SK-N-SH (cell line): ENCODE measurements at regions not wholly inside any gene's neighbourhood (a gene's known extent, or its start where the extent isn't known, plus 50 kb on each side); places are given as distances from the start of the nearest gene placed in this dataset.

Experiments
- CTCF ChIA-PET: fragments of 300-600, 350-600 bp; formaldehyde crosslinking; extraction: SDS; loops from one replicate; lab custom pipeline; 2021; lab: Yijun Ruan, JAX
- POLR2A ChIA-PET: fragments of 350-600 bp; sonication (Branson Sonifier 250); formaldehyde crosslinking; extraction: SDS; loops from one replicate; lab custom pipeline; 2020; ENCODE audit warnings: antibody characterized with exemption, inconsistent platforms; lab: Yijun Ruan, JAX
- DNase-seq: peaks from one replicate; pipeline ENCODE4 v3.0.0; 2012
- H2AFZ ChIP-seq: fragments of 200-600 bp; sonication (generic); 2 replicates; pipeline ENCODE4 v1.8.1; 2016; ENCODE audit warnings: antibody characterized with exemption, mild to moderate bottlenecking, low read depth
- H3F3A ChIP-seq: fragments of 200-600 bp; sonication (generic); replicated peaks from 2 replicates; pipeline ENCODE3; 2016; ENCODE audit warnings: antibody characterized with exemption, mild to moderate bottlenecking; ENCODE audit not compliant: insufficient read depth
- H3K27ac ChIP-seq, 2 experiments: fragments of 200-500 bp in 1 of 2; fragments of 200-600 bp in 1 of 2; sonication (Bioruptor generic) in 1 of 2; sonication (generic), shearing (Covaris generic) in 1 of 2; 2 replicates each; pipeline versions ENCODE4 v1.5.1 to v1.6.1; 2014 to 2016; ENCODE audit warnings: low read depth in 2 of 2, inconsistent platforms in 1 of 2, low read length in 1 of 2, mild to moderate bottlenecking in 1 of 2, mixed read lengths in 1 of 2
- H3K27me3 ChIP-seq: fragments of 200-600 bp; sonication (generic), shearing (Covaris generic); 2 replicates; pipeline ENCODE4 v1.6.1; 2016; ENCODE audit warnings: mixed run types; ENCODE audit not compliant: insufficient read depth
- H3K36me3 ChIP-seq, 2 experiments: fragments of 200-500 bp in 1 of 2; fragments of 200-600 bp in 1 of 2; sonication (Bioruptor generic) in 1 of 2; sonication (generic) in 1 of 2; replicated peaks in 1 of 2; 2 replicates each; pipeline versions ENCODE3 to v1.5.1; 2014 to 2016; ENCODE audit warnings: low read length in 1 of 2, mild to moderate bottlenecking in 1 of 2; ENCODE audit not compliant: insufficient read depth in 2 of 2, control insufficient read depth in 1 of 2
- H3K4me1 ChIP-seq, 2 experiments: fragments of 200-500 bp in 1 of 2; fragments of 200-600 bp in 1 of 2; sonication (Bioruptor generic) in 1 of 2; sonication (generic), shearing (Covaris generic) in 1 of 2; 2 replicates each; pipeline versions ENCODE4 v1.5.1 to v1.6.1; 2014 to 2016; ENCODE audit warnings: low read depth in 1 of 2, low read length in 1 of 2, mixed run types in 1 of 2; ENCODE audit not compliant: insufficient read depth in 2 of 2, control insufficient read depth in 1 of 2
- H3K4me2 ChIP-seq: fragments of 200-600 bp; sonication (generic), shearing (Covaris generic); 2 replicates; pipeline ENCODE4 v1.6.1; 2017; ENCODE audit warnings: mixed run types
- H3K4me3 ChIP-seq, 2 experiments: fragments of 200-500 bp in 1 of 2; fragments of 200-600 bp in 1 of 2; sonication (Bioruptor generic) in 1 of 2; sonication (generic), shearing (Covaris generic) in 1 of 2; 2 replicates each; pipeline versions ENCODE4 v1.5.1 to v1.8.1; 2014 to 2016; ENCODE audit warnings: low read depth in 2 of 2, inconsistent platforms in 1 of 2, low read length in 1 of 2, mild to moderate bottlenecking in 1 of 2, mixed read lengths in 1 of 2, moderate library complexity in 1 of 2
- H3K79me2 ChIP-seq: fragments of 200-600 bp; sonication (generic); 2 replicates; pipeline ENCODE4 v1.8.1; 2017; ENCODE audit warnings: mild to moderate bottlenecking; ENCODE audit not compliant: insufficient read depth
- H3K9ac ChIP-seq: fragments of 200-600 bp; sonication (generic); 2 replicates; pipeline ENCODE4 v1.6.1; 2017; ENCODE audit warnings: mixed run types
- H3K9me2 ChIP-seq: fragments of 200-600 bp; sonication (generic); 2 replicates; pipeline ENCODE4 v1.6.1; 2017; ENCODE audit warnings: mixed run types
- H3K9me3 ChIP-seq: fragments of 200-600 bp; sonication (generic); 2 replicates; pipeline ENCODE4 v1.6.1; 2017; ENCODE audit warnings: mixed run types, mild to moderate bottlenecking, moderate library complexity
- H4K20me1 ChIP-seq: fragments of 200-600 bp; sonication (generic); 2 replicates; pipeline ENCODE4 v1.6.1; 2017; ENCODE audit warnings: mild to moderate bottlenecking, mixed run types; ENCODE audit not compliant: insufficient read depth
- CHD2 ChIP-seq: fragments of 150-350 bp; IDR thresholded peaks from 2 replicates; pipeline ENCODE4 v1.6.1; 2018; ENCODE audit warnings: low read length; ENCODE audit not compliant: partially characterized antibody
- ELF1 ChIP-seq: IDR thresholded peaks from 2 replicates; pipeline ENCODE4 v1.4.0; 2012
- EP300 ChIP-seq, 2 experiments: IDR thresholded peaks; 2 replicates each; pipeline versions ENCODE4 v1.4.0 to v1.6.1; 2012; ENCODE audit warnings: borderline replicate concordance in 1 of 2, low read depth in 1 of 2, low read length in 1 of 2
- EZH2phosphoT487 ChIP-seq: fragments of 200-600 bp; sonication (generic); IDR thresholded peaks from 2 replicates; pipeline ENCODE4 v1.6.1; 2017; ENCODE audit warnings: low read depth, mixed run types, mild to moderate bottlenecking, antibody characterized with exemption, moderate library complexity, borderline replicate concordance
- FOSL2 ChIP-seq: IDR thresholded peaks from 2 replicates; pipeline ENCODE4 v1.4.0; 2012; ENCODE audit warnings: low read depth, mild to moderate bottlenecking, moderate library complexity, borderline replicate concordance
- FOXJ3 ChIP-seq: sonication (generic); formaldehyde crosslinking; IDR thresholded peaks from 2 replicates; pipeline ENCODE4 v1.5.1; 2020; ENCODE audit warnings: mild to moderate bottlenecking, missing genetic modification reagents
- FOXM1 ChIP-seq: IDR thresholded peaks from 2 replicates; pipeline ENCODE4 v1.4.0; 2012; ENCODE audit warnings: low read depth, mild to moderate bottlenecking
- JUND ChIP-seq: IDR thresholded peaks from 2 replicates; pipeline ENCODE4 v1.4.0; 2012
- MAX ChIP-seq: IDR thresholded peaks from 2 replicates; pipeline ENCODE4 v1.4.0; 2012; ENCODE audit warnings: low read depth
- MEF2A ChIP-seq: IDR thresholded peaks from 2 replicates; pipeline ENCODE4 v1.4.0; 2012; ENCODE audit warnings: low read depth, borderline replicate concordance
- NFIC ChIP-seq: IDR thresholded peaks from 2 replicates; pipeline ENCODE4 v1.4.0; 2012; ENCODE audit warnings: borderline replicate concordance
- REST ChIP-seq: IDR thresholded peaks from 2 replicates; pipeline ENCODE4 v1.6.1; 2012; ENCODE audit warnings: mild to moderate bottlenecking, low read depth, low read length, moderate library complexity
- TCF12 ChIP-seq: IDR thresholded peaks from 2 replicates; pipeline ENCODE4 v1.4.0; 2012
- USF2 ChIP-seq: fragments of 150-350 bp; IDR thresholded peaks from 2 replicates; pipeline ENCODE4 v1.6.1; 2017; ENCODE audit warnings: antibody characterized with exemption, low read length, low read depth, borderline replicate concordance
- WGBS: methylation state at CpG from one replicate; pipeline ENCODE4 v1.1.6; 2017; ENCODE audit warnings: low lambda C conversion rate; 5-methylcytosine and 5-hydroxymethylcytosine counted together
- TF ChIP-seq, protein P1 (sequence below): IDR thresholded peaks from 2 replicates; pipeline ENCODE4 v1.4.0; 2012; ENCODE audit warnings: low read depth, borderline replicate concordance
- TF ChIP-seq, protein P2 (sequence below): fragments of 200-600 bp; sonication (generic); IDR thresholded peaks from 2 replicates; pipeline ENCODE4 v1.6.1; 2017; ENCODE audit warnings: antibody characterized with exemption, mild to moderate bottlenecking, moderate library complexity

GRCh38 chr13:53747825-53748224 lies 719.2 kb downstream of the OLFM4 start:
- H3K4me3 ChIP-seq, result no peak overlapping the region
- no peak overlapping the region for H3K4me2 ChIP-seq
- no peaks in the 10 kb centered on the region for H3K9me2 ChIP-seq
- TF ChIP-seq USF2 (no peak), EP300 (IDR thresholded peaks at IDR 0.05; ENCODE audit: borderline replicate concordance in 1 of 2, low read depth in 1 of 2, low read length in 1 of 2) (no peak), TCF12 (no peak), FOSL2 (no peak), FOXM1 (no peak), ELF1 (no peak), REST (no peak), NFIC (no peak), CHD2 (no peak), MAX (no peak), MEF2A (no peak), FOXJ3 (CRISPR knock-in tag) (no peak), EZH2phosphoT487 (no peak), JUND (no peak)
- TF ChIP-seq, protein P1, sequence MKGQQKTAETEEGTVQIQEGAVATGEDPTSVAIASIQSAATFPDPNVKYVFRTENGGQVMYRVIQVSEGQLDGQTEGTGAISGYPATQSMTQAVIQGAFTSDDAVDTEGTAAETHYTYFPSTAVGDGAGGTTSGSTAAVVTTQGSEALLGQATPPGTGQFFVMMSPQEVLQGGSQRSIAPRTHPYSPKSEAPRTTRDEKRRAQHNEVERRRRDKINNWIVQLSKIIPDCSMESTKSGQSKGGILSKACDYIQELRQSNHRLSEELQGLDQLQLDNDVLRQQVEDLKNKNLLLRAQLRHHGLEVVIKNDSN, result no peak
- TF ChIP-seq, protein P2, sequence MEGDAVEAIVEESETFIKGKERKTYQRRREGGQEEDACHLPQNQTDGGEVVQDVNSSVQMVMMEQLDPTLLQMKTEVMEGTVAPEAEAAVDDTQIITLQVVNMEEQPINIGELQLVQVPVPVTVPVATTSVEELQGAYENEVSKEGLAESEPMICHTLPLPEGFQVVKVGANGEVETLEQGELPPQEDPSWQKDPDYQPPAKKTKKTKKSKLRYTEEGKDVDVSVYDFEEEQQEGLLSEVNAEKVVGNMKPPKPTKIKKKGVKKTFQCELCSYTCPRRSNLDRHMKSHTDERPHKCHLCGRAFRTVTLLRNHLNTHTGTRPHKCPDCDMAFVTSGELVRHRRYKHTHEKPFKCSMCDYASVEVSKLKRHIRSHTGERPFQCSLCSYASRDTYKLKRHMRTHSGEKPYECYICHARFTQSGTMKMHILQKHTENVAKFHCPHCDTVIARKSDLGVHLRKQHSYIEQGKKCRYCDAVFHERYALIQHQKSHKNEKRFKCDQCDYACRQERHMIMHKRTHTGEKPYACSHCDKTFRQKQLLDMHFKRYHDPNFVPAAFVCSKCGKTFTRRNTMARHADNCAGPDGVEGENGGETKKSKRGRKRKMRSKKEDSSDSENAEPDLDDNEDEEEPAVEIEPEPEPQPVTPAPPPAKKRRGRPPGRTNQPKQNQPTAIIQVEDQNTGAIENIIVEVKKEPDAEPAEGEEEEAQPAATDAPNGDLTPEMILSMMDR, result no peak
- TF ChIP-seq, all 33 proteins: peak for 0
- H4K20me1 ChIP-seq, result no peaks in the 10 kb centered on the region
- H3K36me3 ChIP-seq, result no peaks in the 10 kb centered on the region
- no peak overlapping the region for H3K9ac ChIP-seq
- ChIA-PET POLR2A (no interaction called here), CTCF (no interaction called here)
- H3K27me3 ChIP-seq, result no peaks in the 10 kb centered on the region
- no peaks in the 10 kb centered on the region for H3K9me3 ChIP-seq
- H2AFZ ChIP-seq, result no peak overlapping the region
- H3K27ac ChIP-seq, result no peak overlapping the region
- 31% methylated on average over 1 of the region's 1 CpG for WGBS
- no peak for DNase-seq
- no peaks in the 10 kb centered on the region for H3K79me2 ChIP-seq
- no peaks in the 10 kb centered on the region for H3F3A ChIP-seq
- H3K4me1 ChIP-seq, result no peaks in the 10 kb centered on the region; a peak in 2 of 4 replicates
